ENCODE measurements at regions not wholly inside any gene's neighbourhood (a gene's known extent, or its start where the extent isn't known, plus 50 kb on each side); places are given as distances from the start of the nearest gene placed in this dataset.

DNA sequence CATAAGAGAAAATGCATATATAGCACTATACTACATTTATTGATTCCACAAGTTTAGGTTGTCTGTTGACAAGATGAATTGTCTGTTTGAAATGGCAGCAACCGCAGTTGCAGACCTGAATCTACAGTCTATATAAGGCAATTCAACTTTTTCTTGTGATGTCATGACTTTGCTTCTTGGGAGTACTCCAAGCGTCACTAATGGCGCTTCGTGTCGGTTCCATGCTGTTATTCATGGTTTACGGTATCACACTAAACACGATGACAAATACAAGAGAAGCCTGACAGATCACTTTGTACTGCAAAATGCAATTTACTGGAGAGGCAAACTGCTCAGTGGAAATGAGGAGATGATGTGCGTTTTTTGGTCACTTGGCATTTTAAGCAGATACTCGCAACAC, 280.3 kb upstream of the TCF21 start:
- Histone ChIP-seq H3K4me1 (peaks cover 0 to 7% (median 4%) of the 10 kb centered on the region in 4 donors), H3K4me3 (no peak overlapping the region), H3K27ac (replicated peaks in 1 of 4) (no peak overlapping the region), H3K36me3 (no peaks in the 10 kb centered on the region), H3K27me3 (no peaks in the 10 kb centered on the region), H3K9me3 (no peaks in the 10 kb centered on the region)
- TF ChIP-seq POLR2A (IDR thresholded peaks at IDR 0.05; ENCODE audit: low read depth) (no peak), POLR2AphosphoS5 (IDR thresholded peaks at IDR 0.05) (no peak), CTCF (IDR thresholded peaks at IDR 0.05) (no peak), EP300 (IDR thresholded peaks at IDR 0.05) (no peak)
- intact Hi-C loops (cut with DNase I): no loop called here
- WGBS: 97% methylated on average over 9 of the region's 9 CpGs
- no peak for DNase-seq (ENCODE audit: extremely low spot score)

- Histone ChIP-seq H3K4me1 (peaks cover 0 to 7% (median 4%) of the 10 kb centered on the region in 4 donors), H3K4me3 (no peak overlapping the region), H3K36me3 (no peaks in the 10 kb centered on the region), H3K9me3 (no peaks in the 10 kb centered on the region), H3K27me3 (no peaks in the 10 kb centered on the region), H3K27ac (replicated peaks in 1 of 4) (no peak overlapping the region)
- 82% methylated on average over 2 of the region's 2 CpGs for WGBS
- DNase-seq (ENCODE audit: extremely low spot score): no peak
- no peak for TF ChIP-seq EP300 (IDR thresholded peaks at IDR 0.05)
- no peak for TF ChIP-seq POLR2AphosphoS5 (IDR thresholded peaks at IDR 0.05)
- TF ChIP-seq CTCF (IDR thresholded peaks at IDR 0.05): no peak
- TF ChIP-seq POLR2A (IDR thresholded peaks at IDR 0.05; ENCODE audit: low read depth): no peak
- intact Hi-C loops (cut with DNase I): no loop called here
Observed at GRCh38 chr6:133609415-133610226, 279.3 kb upstream of the TCF21 start.

DNA sequence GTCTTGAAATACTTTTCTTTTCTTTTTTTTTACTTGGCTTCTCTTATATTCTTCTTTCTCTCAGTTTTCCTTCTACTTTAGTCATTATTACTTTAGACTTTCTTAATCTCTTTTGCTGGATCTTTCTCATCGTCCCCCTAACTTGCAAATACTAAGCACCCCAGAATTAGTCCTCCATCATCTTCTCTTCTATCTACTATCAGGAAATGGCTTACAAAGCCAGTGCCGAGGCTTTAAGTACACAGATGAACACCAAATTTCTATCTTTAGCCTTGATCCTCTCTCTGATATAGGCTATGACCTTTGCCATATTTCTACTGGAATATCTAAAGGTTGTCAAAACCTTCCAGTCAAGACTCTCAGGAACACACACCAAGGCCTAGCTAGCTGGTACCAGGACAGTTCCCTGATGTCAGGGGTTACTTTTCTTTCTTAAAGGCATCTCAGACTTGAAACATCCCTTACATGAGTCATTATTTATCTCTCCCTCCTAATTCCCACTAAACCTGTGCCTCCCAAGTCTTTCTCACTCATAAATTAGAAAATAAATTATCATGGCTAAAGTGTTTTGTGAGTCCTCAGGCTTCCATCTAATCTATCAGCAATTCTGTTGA, 278.6 kb upstream of the TCF21 start:
- TF ChIP-seq EP300 (IDR thresholded peaks at IDR 0.05) (no peak), CTCF (IDR thresholded peaks at IDR 0.05) (no peak), POLR2AphosphoS5 (IDR thresholded peaks at IDR 0.05) (no peak), POLR2A (IDR thresholded peaks at IDR 0.05; ENCODE audit: low read depth) (no peak)
- intact Hi-C loops (cut with DNase I): no loop called here
- no peak overlapping the region for H3K27ac ChIP-seq (replicated peaks in 1 of 4)
- H3K4me3 ChIP-seq: no peak overlapping the region
- no peaks in the 10 kb centered on the region for H3K9me3 ChIP-seq
- H3K27me3 ChIP-seq: no peaks in the 10 kb centered on the region
- peaks cover 0 to 7% (median 4%) of the 10 kb centered on the region in 4 donors for H3K4me1 ChIP-seq
- no peaks in the 10 kb centered on the region for H3K36me3 ChIP-seq
- DNase-seq (ENCODE audit: extremely low spot score): no peak
- WGBS: 90% methylated on average over 2 of the region's 2 CpGs

DNA sequence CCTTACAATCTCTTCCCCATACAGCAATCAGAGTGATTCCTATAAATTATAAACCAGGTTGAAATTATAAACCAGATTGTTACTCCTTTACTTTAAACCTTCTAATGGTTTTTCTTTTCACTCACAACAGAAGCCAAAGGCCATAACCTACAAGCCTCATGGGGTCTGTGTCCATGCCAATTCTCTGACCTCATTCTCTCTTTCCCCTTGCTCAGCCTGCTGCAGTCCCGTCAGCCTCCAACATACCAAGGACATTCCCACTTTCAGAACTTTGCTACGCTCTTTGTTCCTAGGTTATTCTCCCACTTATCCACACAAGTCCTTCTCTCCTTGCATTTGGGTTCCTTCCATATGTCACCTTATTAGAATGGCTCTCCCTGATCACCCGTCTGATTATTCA, 277.9 kb upstream of the TCF21 start:
- no peak overlapping the region for H3K27ac ChIP-seq (replicated peaks in 1 of 4)
- H3K27me3 ChIP-seq: no peaks in the 10 kb centered on the region
- 84% methylated on average over 3 of the region's 3 CpGs for WGBS
- DNase-seq (ENCODE audit: extremely low spot score): no peak
- no peak for TF ChIP-seq POLR2AphosphoS5 (IDR thresholded peaks at IDR 0.05)
- no peak for TF ChIP-seq POLR2A (IDR thresholded peaks at IDR 0.05; ENCODE audit: low read depth)
- TF ChIP-seq EP300 (IDR thresholded peaks at IDR 0.05): no peak
- TF ChIP-seq CTCF (IDR thresholded peaks at IDR 0.05): no peak
- H3K9me3 ChIP-seq: no peaks in the 10 kb centered on the region
- intact Hi-C loops (cut with DNase I): no loop called here
- no peaks in the 10 kb centered on the region for H3K36me3 ChIP-seq
- no peak overlapping the region for H3K4me3 ChIP-seq
- H3K4me1 ChIP-seq: peaks cover 0 to 7% (median 4%) of the 10 kb centered on the region in 4 donors
